Cardiac septum (tissue), 1 donor: ENCODE measurements at regions not wholly inside any gene's neighbourhood (a gene's known extent, or its start where the extent isn't known, plus 50 kb on each side); places are given as distances from the start of the nearest gene placed in this dataset.

Experiments
- DNase-seq: peaks from one replicate; pipeline ENCODE4 v3.0.0-alpha.2; 2020; ENCODE audit warnings: low spot score
- intact Hi-C: fragments of 100-400 bp; cut with DNase I; formaldehyde crosslinking; loops from one replicate; pipeline ENCODE4 v1.14.0; 2022
- donor health status: DM: no; HTN: no; CAD: no.

GRCh38 chr12:84341467-84342193 is 571.0 kb downstream of the SLC6A15 start:
- intact Hi-C loops: no loop called here
- no peak for DNase-seq

GRCh38 chr12:84336231-84336630 is 576.4 kb downstream of the SLC6A15 start:
- intact Hi-C loops: no loop called here
- no peak for DNase-seq

- no peak for DNase-seq
- intact Hi-C loops: no loop called here
Observed at GRCh38 chr12:84329938-84330337, 582.7 kb downstream of the SLC6A15 start.

GRCh38 chr12:84315926-84316325 is 596.7 kb downstream of the SLC6A15 start:
- intact Hi-C loops: no loop called here
- no peak for DNase-seq

GRCh38 chr12:84313323-84313675 is 599.3 kb downstream of the SLC6A15 start:
- DNase-seq: no peak
- intact Hi-C loops: no loop called here

- intact Hi-C loops: no loop called here
Observed at GRCh38 chr12:84308211-84308610, 604.4 kb downstream of the SLC6A15 start.

GRCh38 chr12:84305144-84305543 is 607.5 kb downstream of the SLC6A15 start:
- DNase-seq: no peak
- intact Hi-C loops: no loop called here

More at GRCh38 chr12:84308211-84308610, 604.4 kb downstream of the SLC6A15 start:
- no peak for DNase-seq

- DNase-seq: no peak
- intact Hi-C loops: no loop called here
Observed at GRCh38 chr12:84294246-84294645, 618.4 kb downstream of the SLC6A15 start.

- no peak for DNase-seq
- intact Hi-C loops: no loop called here
Observed at GRCh38 chr12:84290168-84290567, 622.4 kb downstream of the SLC6A15 start.

- intact Hi-C loops: no loop called here
- no peak for DNase-seq
Observed at GRCh38 chr12:84277986-84278385, 634.6 kb downstream of the SLC6A15 start.

- intact Hi-C loops: no loop called here
- no peak for DNase-seq
Observed at GRCh38 chr12:84276215-84276614, 636.4 kb downstream of the SLC6A15 start.

- intact Hi-C loops: no loop called here
- no peak for DNase-seq
Observed at GRCh38 chr12:84272324-84272723, 640.3 kb downstream of the SLC6A15 start.

- intact Hi-C loops: no loop called here
- DNase-seq: no peak
Observed at GRCh38 chr12:84270470-84271140, 642.0 kb downstream of the SLC6A15 start.

GRCh38 chr12:84247931-84248330 is 664.7 kb downstream of the SLC6A15 start:
- intact Hi-C loops: no loop called here
- DNase-seq: no peak

GRCh38 chr12:84243686-84244085 is 668.9 kb downstream of the SLC6A15 start:
- intact Hi-C loops: no loop called here
- DNase-seq: no peak

GRCh38 chr12:84222841-84223240 is 689.8 kb downstream of the SLC6A15 start:
- no peak for DNase-seq
- intact Hi-C loops: no loop called here

GRCh38 chr12:84218406-84218805 is 694.2 kb downstream of the SLC6A15 start:
- intact Hi-C loops: no loop called here
- DNase-seq: no peak

GRCh38 chr12:84201976-84202375 is 710.6 kb downstream of the SLC6A15 start:
- intact Hi-C loops: no loop called here

GRCh38 chr12:84198294-84198946 is 714.2 kb downstream of the SLC6A15 start:
- no peak for DNase-seq
- intact Hi-C loops: no loop called here

More at GRCh38 chr12:84201976-84202375, 710.6 kb downstream of the SLC6A15 start:
- DNase-seq: no peak

- no peak for DNase-seq
Observed at GRCh38 chr12:84191779-84192178, 720.8 kb downstream of the SLC6A15 start.

GRCh38 chr12:84186433-84186832 is 726.2 kb downstream of the SLC6A15 start:
- DNase-seq: no peak
- intact Hi-C loops: no loop called here

More at GRCh38 chr12:84191779-84192178, 720.8 kb downstream of the SLC6A15 start:
- intact Hi-C loops: no loop called here
